ENCODE measurements at regions not wholly inside any gene's neighbourhood (a gene's known extent, or its start where the extent isn't known, plus 50 kb on each side); places are given as distances from the start of the nearest gene placed in this dataset.

DNA sequence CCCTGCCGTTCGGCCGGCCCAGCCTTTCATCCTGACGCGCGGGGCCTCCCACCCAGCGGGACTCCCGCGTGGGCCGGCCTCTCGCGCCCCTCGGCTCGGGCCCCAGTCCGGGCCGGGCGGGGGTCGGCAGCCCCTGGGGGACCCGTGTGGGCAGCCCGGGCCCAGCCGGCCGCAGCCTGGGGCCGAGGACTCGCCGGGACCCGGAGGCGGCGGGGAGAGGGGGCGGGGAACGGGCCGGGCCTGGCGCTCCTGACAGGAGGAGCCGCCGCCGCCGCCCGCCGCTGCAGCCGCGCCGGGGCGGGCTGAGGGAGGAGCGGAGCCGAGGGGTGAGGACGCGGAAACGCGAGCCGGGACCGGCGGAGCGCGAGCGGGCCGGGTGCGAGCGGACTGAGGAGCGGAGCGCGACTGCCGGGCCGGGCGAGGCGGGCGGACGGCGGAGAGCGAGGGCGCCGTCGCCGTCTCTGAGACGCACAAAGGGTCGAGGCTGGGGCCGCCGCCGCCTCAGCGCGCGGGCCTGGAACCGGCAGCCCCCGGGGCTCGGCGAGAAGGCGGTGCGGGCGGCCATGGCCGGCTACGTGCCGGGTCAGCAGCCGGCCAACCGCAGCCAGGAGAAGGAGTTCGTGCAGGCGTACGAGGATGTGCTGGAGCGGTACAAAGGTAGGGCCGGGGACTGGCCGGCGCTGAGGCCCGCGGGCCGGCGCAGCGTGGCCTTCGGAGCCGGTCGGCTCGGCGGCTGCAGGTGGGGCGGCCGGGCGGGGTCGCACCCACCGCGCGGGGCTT, 79.1 kb downstream of the NDUFS5 start:
- TF ChIP-seq, protein P1, sequence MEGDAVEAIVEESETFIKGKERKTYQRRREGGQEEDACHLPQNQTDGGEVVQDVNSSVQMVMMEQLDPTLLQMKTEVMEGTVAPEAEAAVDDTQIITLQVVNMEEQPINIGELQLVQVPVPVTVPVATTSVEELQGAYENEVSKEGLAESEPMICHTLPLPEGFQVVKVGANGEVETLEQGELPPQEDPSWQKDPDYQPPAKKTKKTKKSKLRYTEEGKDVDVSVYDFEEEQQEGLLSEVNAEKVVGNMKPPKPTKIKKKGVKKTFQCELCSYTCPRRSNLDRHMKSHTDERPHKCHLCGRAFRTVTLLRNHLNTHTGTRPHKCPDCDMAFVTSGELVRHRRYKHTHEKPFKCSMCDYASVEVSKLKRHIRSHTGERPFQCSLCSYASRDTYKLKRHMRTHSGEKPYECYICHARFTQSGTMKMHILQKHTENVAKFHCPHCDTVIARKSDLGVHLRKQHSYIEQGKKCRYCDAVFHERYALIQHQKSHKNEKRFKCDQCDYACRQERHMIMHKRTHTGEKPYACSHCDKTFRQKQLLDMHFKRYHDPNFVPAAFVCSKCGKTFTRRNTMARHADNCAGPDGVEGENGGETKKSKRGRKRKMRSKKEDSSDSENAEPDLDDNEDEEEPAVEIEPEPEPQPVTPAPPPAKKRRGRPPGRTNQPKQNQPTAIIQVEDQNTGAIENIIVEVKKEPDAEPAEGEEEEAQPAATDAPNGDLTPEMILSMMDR (IDR thresholded peaks at IDR 0.05; ENCODE audit: low read depth, low read length), result no peak
- DNase-seq (ENCODE audit: extremely low read depth, low read depth), result no peak

DNA sequence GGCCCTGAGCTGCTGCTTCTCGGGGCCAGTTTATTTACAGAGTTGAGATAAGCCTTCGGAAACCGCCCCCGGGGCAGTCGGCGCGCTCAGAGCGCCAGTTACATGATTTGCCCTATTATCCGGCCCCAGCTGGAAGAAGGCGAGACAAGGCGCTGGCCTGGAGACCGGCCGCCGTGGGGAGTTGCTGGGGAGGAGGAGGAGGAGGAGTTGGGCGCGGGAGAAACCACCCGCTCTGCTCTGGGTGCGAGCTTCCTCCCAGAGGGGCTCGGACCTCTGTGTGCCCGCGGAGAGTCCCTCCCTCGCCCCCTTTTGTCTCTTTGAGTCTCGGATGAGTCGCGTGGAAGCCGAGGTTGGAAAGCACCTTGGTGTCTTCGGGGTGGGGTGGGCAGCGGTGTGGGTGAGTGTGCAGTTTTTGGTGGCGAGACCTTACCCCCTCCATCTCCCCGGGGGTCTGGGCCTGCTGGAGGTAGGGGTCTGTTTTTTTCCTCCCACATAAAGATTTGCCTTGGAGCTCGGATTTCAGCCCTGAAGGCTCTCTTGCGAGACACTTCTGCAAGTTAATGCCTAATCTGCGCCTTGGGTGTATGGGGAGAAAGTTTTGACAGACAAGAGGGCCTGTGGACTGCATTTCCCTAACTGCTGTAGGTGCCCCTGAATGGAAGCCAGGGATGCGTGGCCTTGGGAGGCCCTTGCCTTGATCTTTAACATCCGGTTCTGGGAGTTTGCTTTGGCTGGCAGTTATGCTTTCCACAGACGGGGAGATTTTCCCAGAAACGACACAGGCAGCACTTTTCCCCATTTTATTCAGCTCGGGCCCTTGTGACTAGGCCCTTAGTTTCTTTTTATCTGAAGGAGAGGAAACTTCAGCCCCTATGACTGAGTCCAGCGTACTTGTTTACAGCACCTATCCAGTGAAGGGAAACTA, 80.0 kb downstream of the NDUFS5 start:
- DNase-seq (ENCODE audit: extremely low read depth, low read depth), result no peak
- TF ChIP-seq, protein P1 (IDR thresholded peaks at IDR 0.05; ENCODE audit: low read depth, low read length), result no peak

DNA sequence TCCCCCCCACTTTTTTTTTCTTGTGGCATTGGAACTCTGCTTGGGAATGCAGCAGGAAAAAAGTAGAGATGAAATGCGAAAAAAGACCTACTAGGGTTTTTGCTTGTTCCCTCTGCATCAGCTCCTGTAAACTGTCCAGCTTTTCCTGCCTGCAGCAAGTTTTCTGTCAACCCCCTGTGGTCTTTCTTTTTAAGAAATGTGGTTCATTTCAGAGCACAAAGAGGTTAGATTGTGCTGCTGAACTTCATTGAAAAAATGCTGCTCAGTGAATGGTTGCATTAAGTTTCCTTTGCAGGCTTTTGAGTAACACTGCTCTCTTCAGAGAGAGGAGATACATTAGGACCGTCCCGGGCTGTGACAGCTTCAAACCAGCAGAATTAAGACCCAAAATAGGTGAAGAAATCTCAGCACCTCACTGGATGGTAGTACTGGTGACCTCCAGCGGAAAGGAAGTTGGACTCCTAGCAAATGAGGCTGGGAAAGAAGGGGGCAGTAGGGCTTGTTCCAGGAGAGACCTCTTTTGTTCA, 80.7 kb downstream of the NDUFS5 start:
- TF ChIP-seq, protein P1 (IDR thresholded peaks at IDR 0.05; ENCODE audit: low read depth, low read length), result no peak
- no peak for DNase-seq (ENCODE audit: extremely low read depth, low read depth)

DNA sequence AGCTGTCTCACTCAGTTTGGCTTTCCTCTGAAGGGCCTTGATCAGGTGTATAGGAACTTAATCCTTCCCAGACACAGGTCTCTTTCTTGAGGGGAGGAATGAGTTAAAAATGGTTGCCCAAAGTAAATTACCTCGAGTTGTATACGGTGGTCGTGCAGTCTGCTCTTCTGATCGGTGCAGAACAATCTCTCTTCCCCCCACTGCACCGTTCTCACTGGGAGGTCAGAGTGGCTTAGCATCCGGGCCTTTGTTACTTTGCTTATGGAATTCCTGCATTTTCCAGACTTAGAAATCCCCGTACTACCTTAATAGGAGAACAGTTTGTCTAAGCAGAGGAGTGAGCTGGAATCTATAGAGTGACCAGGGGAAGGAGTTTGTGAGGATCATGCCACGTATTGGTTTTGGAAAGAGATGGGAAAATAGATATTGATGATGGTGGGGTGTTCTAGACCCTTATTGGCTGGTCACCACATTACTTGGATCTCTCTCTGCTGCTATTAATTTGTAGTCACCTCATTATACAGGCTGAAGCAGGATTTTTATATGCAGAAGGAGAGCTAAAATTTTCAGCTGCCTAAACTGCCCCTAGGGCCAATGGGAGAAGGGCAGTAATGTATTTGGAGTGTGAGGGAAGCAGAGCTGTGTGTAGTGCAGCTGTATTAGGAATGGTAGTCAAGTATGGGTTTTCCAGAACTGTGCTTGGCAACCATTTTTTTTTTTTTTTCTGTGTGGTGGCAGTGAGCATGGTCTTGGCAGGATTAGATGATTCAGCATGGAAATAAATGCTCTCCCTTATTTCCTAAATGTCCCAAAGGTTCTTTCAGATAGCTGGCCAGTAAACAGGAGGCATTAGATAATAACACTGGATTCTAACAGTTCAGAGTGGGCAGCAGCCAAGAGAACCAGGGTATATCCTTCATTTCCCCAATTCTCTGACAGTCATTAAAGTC, 81.5 kb downstream of the NDUFS5 start:
- TF ChIP-seq, protein P1 (IDR thresholded peaks at IDR 0.05; ENCODE audit: low read depth, low read length), result no peak
- no peak for DNase-seq (ENCODE audit: extremely low read depth, low read depth)

DNA sequence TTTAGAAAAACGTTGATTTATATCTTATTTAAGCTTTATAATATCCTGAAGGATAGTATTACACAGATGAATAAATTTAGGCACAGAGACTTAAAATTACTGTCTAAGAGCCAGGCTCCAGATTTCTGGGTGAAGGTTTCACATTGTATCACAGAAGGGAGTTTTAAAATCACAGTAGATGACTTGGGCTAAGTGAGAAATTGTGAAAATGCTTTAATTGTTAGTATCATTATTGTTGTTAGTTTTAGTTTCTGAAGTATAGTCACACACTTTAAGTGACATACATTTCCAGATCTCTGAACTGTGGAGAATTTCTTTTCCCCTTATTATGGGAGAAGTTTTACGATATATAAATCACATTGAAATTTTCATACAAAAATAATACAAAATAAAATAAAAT, 83.5 kb downstream of the NDUFS5 start:
- TF ChIP-seq, protein P1 (IDR thresholded peaks at IDR 0.05; ENCODE audit: low read depth, low read length), result no peak

DNA sequence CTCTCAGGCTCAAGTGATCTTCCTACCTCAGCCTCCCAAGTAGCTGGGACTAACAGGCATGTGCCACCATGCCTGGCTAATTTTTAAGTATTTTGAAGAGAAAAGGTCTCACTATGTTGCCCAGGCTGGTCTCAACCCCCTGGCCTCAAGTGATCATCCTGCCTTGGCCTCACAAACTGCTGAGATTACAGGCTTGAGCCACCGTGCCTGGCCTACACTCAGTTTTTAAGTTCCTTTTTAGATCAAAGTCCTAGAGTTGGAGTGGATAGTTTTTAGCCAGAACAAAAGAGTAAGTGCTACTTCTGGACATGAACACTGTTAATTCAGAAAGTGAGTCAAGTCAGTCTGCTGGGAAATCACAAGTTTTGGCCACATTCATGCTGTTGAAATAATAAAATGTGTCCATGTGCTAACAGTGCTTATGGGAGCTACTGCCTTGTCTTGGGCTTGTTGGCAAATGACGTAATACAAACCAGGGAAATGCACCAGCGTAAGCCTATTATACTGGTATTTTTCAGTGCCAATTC, 84.2 kb downstream of the NDUFS5 start:
- TF ChIP-seq, protein P1 (IDR thresholded peaks at IDR 0.05; ENCODE audit: low read depth, low read length), result no peak
- DNase-seq (ENCODE audit: extremely low read depth, low read depth), result peak; percentile 57

More for the DNA sequence above, 83.5 kb downstream of the NDUFS5 start:
- DNase-seq (ENCODE audit: extremely low read depth, low read depth), result no peak

Measured in AG09319 (cell line).